Endothelial cell of umbilical vein (primary cell): ENCODE measurements at regions not wholly inside any gene's neighbourhood (a gene's known extent, or its start where the extent isn't known, plus 50 kb on each side); places are given as distances from the start of the nearest gene placed in this dataset.

Experiments
- BruUV-seq: library from RNA; stranded (reverse); fragments of 400-500 nt; replicated peaks from 2 replicates; lab custom pipeline; 2021; lab: Mats Ljungman, UMichigan
- CTCF ChIA-PET: fragments of 300-600, 350-600 bp; sonication (Branson Sonifier 250); formaldehyde crosslinking; loops from one replicate; lab custom pipeline; 2021; ENCODE audit warnings: antibody characterized with exemption, inconsistent platforms; lab: Charles Lee
- POLR2A ChIA-PET: fragments of 300-600, 350-600 bp; sonication (Branson Sonifier 250); formaldehyde crosslinking; loops from one replicate; lab custom pipeline; 2021; ENCODE audit warnings: antibody characterized with exemption, inconsistent platforms; lab: Charles Lee
- DNase-seq: peaks from one replicate; pipeline ENCODE4 v3.0.0-alpha.2; 2011; ENCODE audit warnings: low read depth, low spot score
- FAIRE-seq: peaks from 2 replicates; lab custom pipeline; 2011; peaks lifted over from hg19 to GRCh38; lab: Jason Lieb, UNC
- H2AFZ ChIP-seq: 2 replicates; pipeline ENCODE4 v1.6.0; 2012; ENCODE audit warnings: low read depth, low read length, control low read depth, inconsistent platforms
- H3K27ac ChIP-seq: 2 replicates; pipeline ENCODE4 v1.5.1; 2011; ENCODE audit warnings: low read depth, mild to moderate bottlenecking, control low read depth, low read length, moderate library complexity; ENCODE audit not compliant: insufficient read depth
- H3K27me3 ChIP-seq, 2 experiments: 2 replicates each; pipeline versions ENCODE4 v1.6.0 to v1.6.1; 2011; ENCODE audit warnings: low read length in 2 of 2, mixed read lengths in 1 of 2; ENCODE audit not compliant: control insufficient read depth in 2 of 2, insufficient read depth in 2 of 2
- H3K36me3 ChIP-seq, 2 experiments: 2 replicates in 1 of 2; 3 replicates in 1 of 2; pipeline ENCODE4 v1.5.1; 2011; ENCODE audit warnings: low read length in 2 of 2, mild to moderate bottlenecking in 1 of 2, moderate library complexity in 1 of 2; ENCODE audit not compliant: control insufficient read depth in 2 of 2, insufficient read depth in 2 of 2; ENCODE audit errors: extremely low read depth in 1 of 2
- H3K4me1 ChIP-seq: 3 replicates; pipeline ENCODE4 v1.5.1; 2011; ENCODE audit warnings: mild to moderate bottlenecking, low read length; ENCODE audit not compliant: control insufficient read depth, insufficient read depth; ENCODE audit errors: extremely low read depth
- H3K4me2 ChIP-seq: 2 replicates; pipeline ENCODE4 v1.6.1; 2011; ENCODE audit warnings: low read length, control low read depth, mixed read lengths; ENCODE audit not compliant: insufficient read depth
- H3K4me3 ChIP-seq, 3 experiments: fragments of 200-600 bp in 1 of 3; sonication (generic), shearing (Covaris generic) in 1 of 3; replicated peaks in 1 of 3; 2 replicates each; pipeline ENCODE4 v1.5.1; 2011 to 2016; ENCODE audit warnings: control low read depth in 3 of 3, low read length in 3 of 3, mild to moderate bottlenecking in 2 of 3, inconsistent platforms in 1 of 3, low read depth in 1 of 3, moderate library complexity in 1 of 3; ENCODE audit not compliant: insufficient read depth in 1 of 3
- H3K79me2 ChIP-seq: 2 replicates; pipeline ENCODE4 v1.6.0; 2012; ENCODE audit warnings: low read length, inconsistent platforms; ENCODE audit not compliant: control insufficient read depth, insufficient read depth
- H3K9ac ChIP-seq: replicated peaks from 2 replicates; pipeline ENCODE3; 2011; ENCODE audit warnings: low read length, control low read depth; ENCODE audit not compliant: insufficient read depth; ENCODE audit errors: extremely low read depth
- H3K9me1 ChIP-seq: replicated peaks from 3 replicates; pipeline ENCODE4 v1.6.0; 2011; ENCODE audit warnings: mild to moderate bottlenecking, low read length; ENCODE audit not compliant: control insufficient read depth, insufficient read depth; ENCODE audit errors: extremely low read depth
- H3K9me3 ChIP-seq: replicated peaks from 2 replicates; pipeline ENCODE4 v1.5.1; 2012; ENCODE audit warnings: low read length, inconsistent platforms; ENCODE audit not compliant: control insufficient read depth, insufficient read depth
- H4K20me1 ChIP-seq: replicated peaks from 2 replicates; pipeline ENCODE3; 2011; ENCODE audit warnings: mild to moderate bottlenecking, low read length; ENCODE audit not compliant: control insufficient read depth, insufficient read depth; ENCODE audit errors: extremely low read depth
- CTCF ChIP-seq, 2 donors: IDR thresholded peaks; 1 replicate in 1 of 2; 2 replicates in 1 of 2; pipeline ENCODE4 v1.5.1; 2011; ENCODE audit warnings: low read length in 2 of 2, mild to moderate bottlenecking in 2 of 2, moderate library complexity in 2 of 2, control low read depth in 1 of 2, inconsistent platforms in 1 of 2, low read depth in 1 of 2; ENCODE audit not compliant: insufficient read depth in 1 of 2; ENCODE audit errors: extremely low read depth in 1 of 2
- EZH2 ChIP-seq: IDR thresholded peaks from 2 replicates; pipeline ENCODE4 v1.6.1; 2012; ENCODE audit warnings: borderline replicate concordance, low read depth, mild to moderate bottlenecking, moderate library complexity, low read length, inconsistent platforms; ENCODE audit not compliant: severe bottlenecking
- FOS ChIP-seq: IDR thresholded peaks from 2 replicates; pipeline ENCODE4 v1.6.1; 2011; ENCODE audit warnings: mild to moderate bottlenecking, low read length, moderate library complexity, borderline replicate concordance; ENCODE audit not compliant: insufficient read depth
- GATA2 ChIP-seq: IDR thresholded peaks from 2 replicates; pipeline ENCODE4 v1.7.0; 2011; ENCODE audit warnings: low read depth, mild to moderate bottlenecking, moderate library complexity, mixed read lengths, low read length; ENCODE audit not compliant: insufficient read length, insufficient read depth
- JUN ChIP-seq: IDR thresholded peaks from 2 replicates; pipeline ENCODE4 v1.6.1; 2011; ENCODE audit warnings: borderline replicate concordance, low read depth; ENCODE audit not compliant: insufficient read length, insufficient read depth
- MAX ChIP-seq: IDR thresholded peaks from 2 replicates; pipeline ENCODE4 v1.6.1; 2011; ENCODE audit not compliant: insufficient read depth, insufficient read length
- MYC ChIP-seq: IDR thresholded peaks from one replicate; pipeline ENCODE4 v1.6.1; 2011; ENCODE audit warnings: mild to moderate bottlenecking, low read depth, low read length
- POLR2A ChIP-seq: IDR thresholded peaks from 2 replicates; pipeline ENCODE4 v1.6.1; 2012; ENCODE audit warnings: low read depth, mild to moderate bottlenecking, control low read depth, low read length
- POLR2AphosphoS5 ChIP-seq: IDR thresholded peaks from 2 replicates; pipeline ENCODE4 v1.6.1; 2012; ENCODE audit warnings: low read depth, mild to moderate bottlenecking, control low read depth, low read length, moderate library complexity; ENCODE audit not compliant: insufficient read depth
- dilution Hi-C: fragments of 300-500 bp; cut with MboI; formaldehyde crosslinking; loops from one replicate; pipeline ENCODE4 v1.15.0; 2019; ENCODE audit warnings: low sequenced_read_pairs; ENCODE audit not compliant: extremely low pct_ligation_motif_present
- intact Hi-C: fragments of 100-400 bp; cut with micrococcal nuclease; formaldehyde crosslinking; loops from one replicate; pipeline ENCODE4 v1.10.0; 2022

- FAIRE-seq (no peak), DNase-seq (no peak)
- TF ChIP-seq POLR2A (no peak), CTCF (IDR thresholded peaks at IDR 0.05; ENCODE audit: extremely low read depth in 1 of 2, insufficient read depth in 1 of 2, low read depth in 1 of 2, low read length in 2 of 2) (no peak), FOS (no peak), POLR2AphosphoS5 (no peak), JUN (no peak), MAX (no peak), GATA2 (no peak), EZH2 (no peak), MYC (no peak)
- Histone ChIP-seq H2AFZ (no peak overlapping the region), H3K9me1 (no peaks in the 10 kb centered on the region), H3K4me3 (no peak overlapping the region), H3K9me3 (no peaks in the 10 kb centered on the region), H3K4me2 (no peak overlapping the region), H3K36me3 (no peaks in the 10 kb centered on the region), H3K79me2 (no peaks in the 10 kb centered on the region), H4K20me1 (no peaks in the 10 kb centered on the region), H3K9ac (no peak overlapping the region), H3K27me3 (no peaks in the 10 kb centered on the region), H3K4me1 (no peaks in the 10 kb centered on the region), H3K27ac (no peak overlapping the region)
- CTCF ChIA-PET = no interaction called here
- BruUV-seq = no TSS peak
- intact Hi-C loops = no loop called here
- dilution Hi-C loops = no loop called here
- POLR2A ChIA-PET = no interaction called here
Measured at GRCh38 chr11:92779746-92780145, 189.7 kb upstream of the MTNR1B start.
